ENCODE measurements at regions not wholly inside any gene's neighbourhood (a gene's known extent, or its start where the extent isn't known, plus 50 kb on each side); places are given as distances from the start of the nearest gene placed in this dataset.

DNA sequence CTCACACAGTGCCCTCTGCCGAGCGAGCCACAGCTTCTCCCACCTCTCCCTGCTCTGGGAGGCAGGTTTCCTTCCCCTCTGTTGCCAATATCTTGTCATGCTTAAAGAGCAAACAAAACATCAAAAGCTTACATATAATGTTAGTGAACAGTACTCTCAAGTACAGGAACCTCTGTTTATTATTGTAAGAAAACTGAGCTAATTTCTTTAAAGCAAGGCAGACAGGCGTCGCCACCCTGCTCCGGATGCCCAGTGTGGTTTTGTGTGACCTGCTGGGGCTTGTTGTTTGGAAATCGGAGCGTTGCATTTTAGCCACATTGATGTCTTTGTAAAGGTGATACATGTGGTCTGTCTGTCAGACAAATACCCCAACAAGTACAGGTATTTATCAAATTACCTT is 401.4 kb upstream of the IRX1 start:
- BruUV-seq (replicated peaks) = no TSS peak
- TF ChIP-seq FOSL1 (IDR thresholded peaks at IDR 0.05; ENCODE audit: low read depth) (no peak), JUND (IDR thresholded peaks at IDR 0.05) (no peak), MAX (IDR thresholded peaks at IDR 0.05) (no peak), RAD21 (IDR thresholded peaks at IDR 0.05; ENCODE audit: low read depth) (no peak), EGR1 (IDR thresholded peaks at IDR 0.05; ENCODE audit: low read depth) (no peak), POLR2AphosphoS5 (IDR thresholded peaks at IDR 0.05; ENCODE audit: low read depth, low read length) (no peak), SIN3A (IDR thresholded peaks at IDR 0.05; ENCODE audit: low read depth) (no peak), CTCF (IDR thresholded peaks at IDR 0.05 in 2 of 3, conservative IDR thresholded peaks at IDR 0.05 in 1 of 3; ENCODE audit: borderline replicate concordance in 1 of 3, insufficient read depth in 1 of 3, low read depth in 2 of 3, low read length in 2 of 3) (no peak), ZFX (IDR thresholded peaks at IDR 0.05) (no peak), SRF (IDR thresholded peaks at IDR 0.05; ENCODE audit: low read depth) (no peak), EZH2phosphoT487 (IDR thresholded peaks at IDR 0.05; ENCODE audit: borderline replicate concordance) (no peak), ZNF274 (IDR thresholded peaks at IDR 0.05; ENCODE audit: low read depth, low read length) (no peak)
- TF ChIP-seq, protein P1, sequence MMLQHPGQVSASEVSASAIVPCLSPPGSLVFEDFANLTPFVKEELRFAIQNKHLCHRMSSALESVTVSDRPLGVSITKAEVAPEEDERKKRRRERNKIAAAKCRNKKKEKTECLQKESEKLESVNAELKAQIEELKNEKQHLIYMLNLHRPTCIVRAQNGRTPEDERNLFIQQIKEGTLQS (IDR thresholded peaks at IDR 0.05) = no peak
- TF ChIP-seq, protein P2, sequence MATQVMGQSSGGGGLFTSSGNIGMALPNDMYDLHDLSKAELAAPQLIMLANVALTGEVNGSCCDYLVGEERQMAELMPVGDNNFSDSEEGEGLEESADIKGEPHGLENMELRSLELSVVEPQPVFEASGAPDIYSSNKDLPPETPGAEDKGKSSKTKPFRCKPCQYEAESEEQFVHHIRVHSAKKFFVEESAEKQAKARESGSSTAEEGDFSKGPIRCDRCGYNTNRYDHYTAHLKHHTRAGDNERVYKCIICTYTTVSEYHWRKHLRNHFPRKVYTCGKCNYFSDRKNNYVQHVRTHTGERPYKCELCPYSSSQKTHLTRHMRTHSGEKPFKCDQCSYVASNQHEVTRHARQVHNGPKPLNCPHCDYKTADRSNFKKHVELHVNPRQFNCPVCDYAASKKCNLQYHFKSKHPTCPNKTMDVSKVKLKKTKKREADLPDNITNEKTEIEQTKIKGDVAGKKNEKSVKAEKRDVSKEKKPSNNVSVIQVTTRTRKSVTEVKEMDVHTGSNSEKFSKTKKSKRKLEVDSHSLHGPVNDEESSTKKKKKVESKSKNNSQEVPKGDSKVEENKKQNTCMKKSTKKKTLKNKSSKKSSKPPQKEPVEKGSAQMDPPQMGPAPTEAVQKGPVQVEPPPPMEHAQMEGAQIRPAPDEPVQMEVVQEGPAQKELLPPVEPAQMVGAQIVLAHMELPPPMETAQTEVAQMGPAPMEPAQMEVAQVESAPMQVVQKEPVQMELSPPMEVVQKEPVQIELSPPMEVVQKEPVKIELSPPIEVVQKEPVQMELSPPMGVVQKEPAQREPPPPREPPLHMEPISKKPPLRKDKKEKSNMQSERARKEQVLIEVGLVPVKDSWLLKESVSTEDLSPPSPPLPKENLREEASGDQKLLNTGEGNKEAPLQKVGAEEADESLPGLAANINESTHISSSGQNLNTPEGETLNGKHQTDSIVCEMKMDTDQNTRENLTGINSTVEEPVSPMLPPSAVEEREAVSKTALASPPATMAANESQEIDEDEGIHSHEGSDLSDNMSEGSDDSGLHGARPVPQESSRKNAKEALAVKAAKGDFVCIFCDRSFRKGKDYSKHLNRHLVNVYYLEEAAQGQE (IDR thresholded peaks at IDR 0.05; ENCODE audit: low read depth) = no peak
- intact Hi-C loops (cut with micrococcal nuclease) = no loop called here

More for the DNA sequence above, 401.4 kb upstream of the IRX1 start:
- no peaks in the 10 kb centered on the region for H3K79me2 ChIP-seq (ENCODE audit: insufficient read depth, low read length)
- no peak overlapping the region for H3K4me2 ChIP-seq (ENCODE audit: low read length)
- CTCF ChIA-PET = no interaction called here
- no peaks in the 10 kb centered on the region for H3K9me2 ChIP-seq (ENCODE audit: insufficient read depth)
- no peak overlapping the region for H3K27ac ChIP-seq (ENCODE audit: low read depth, low read length)
- H3K9me3 ChIP-seq (ENCODE audit: control insufficient read depth in 1 of 2, insufficient read depth in 1 of 2, low read depth in 1 of 2, low read length in 2 of 2) = peaks cover 8 to 31% of the 10 kb centered on the region in 2 experiments; a peak in 2 of 4 replicates
- ATAC-seq = no peak
- H4K20me1 ChIP-seq (ENCODE audit: insufficient read depth) = no peaks in the 10 kb centered on the region
- H3K4me3 ChIP-seq (replicated peaks in 1 of 2; ENCODE audit: low read depth in 1 of 2, low read length in 2 of 2) = no peak overlapping the region
- H3K36me3 ChIP-seq (ENCODE audit: control insufficient read depth in 1 of 2, insufficient read depth in 2 of 2, low read length in 2 of 2) = no peaks in the 10 kb centered on the region
- H2AFZ ChIP-seq (ENCODE audit: low read depth, low read length, poor library complexity, severe bottlenecking) = no peak overlapping the region
- H3K27me3 ChIP-seq (ENCODE audit: insufficient read depth, low read length) = no peaks in the 10 kb centered on the region
- no peak for DNase-seq (ENCODE audit: low read depth, low spot score)
- POLR2A ChIA-PET = no interaction called here
- no peak overlapping the region for H3K9ac ChIP-seq (ENCODE audit: low read length)
- no peaks in the 10 kb centered on the region for H3K4me1 ChIP-seq (ENCODE audit: control insufficient read depth in 1 of 2, insufficient read depth in 2 of 2, low read length in 2 of 2)
- RAD21 ChIA-PET (ENCODE audit: low non-redundant PET in 1 of 2, low total read pairs in 2 of 2, uncharacterized antibody in 2 of 2, unreplicated experiment in 2 of 2) = no interaction called here
